ENCODE measurements at regions not wholly inside any gene's neighbourhood (a gene's known extent, or its start where the extent isn't known, plus 50 kb on each side); places are given as distances from the start of the nearest gene placed in this dataset.

DNA sequence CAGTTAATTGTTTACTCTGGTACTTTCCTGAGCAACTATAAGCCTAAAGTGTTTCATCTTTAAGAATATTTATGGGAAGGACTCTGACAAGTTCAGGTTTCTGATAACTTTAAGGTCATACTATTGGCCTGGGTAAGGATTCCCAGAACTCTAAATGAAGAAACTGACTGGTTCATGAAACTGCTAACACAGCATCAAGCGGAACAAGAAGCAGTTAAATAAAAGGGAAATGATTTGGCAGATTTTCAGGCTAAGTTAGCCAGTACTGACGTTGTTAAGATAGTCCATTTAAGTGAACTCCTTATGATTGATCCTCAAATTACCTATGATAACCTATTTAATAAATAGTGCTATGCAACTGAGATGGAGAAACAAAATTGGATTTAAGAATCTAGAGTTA, 101.6 kb upstream of the CES5A start:
- TF ChIP-seq POLR2A (IDR thresholded peaks at IDR 0.05) = no peak
- TF ChIP-seq, protein P1, sequence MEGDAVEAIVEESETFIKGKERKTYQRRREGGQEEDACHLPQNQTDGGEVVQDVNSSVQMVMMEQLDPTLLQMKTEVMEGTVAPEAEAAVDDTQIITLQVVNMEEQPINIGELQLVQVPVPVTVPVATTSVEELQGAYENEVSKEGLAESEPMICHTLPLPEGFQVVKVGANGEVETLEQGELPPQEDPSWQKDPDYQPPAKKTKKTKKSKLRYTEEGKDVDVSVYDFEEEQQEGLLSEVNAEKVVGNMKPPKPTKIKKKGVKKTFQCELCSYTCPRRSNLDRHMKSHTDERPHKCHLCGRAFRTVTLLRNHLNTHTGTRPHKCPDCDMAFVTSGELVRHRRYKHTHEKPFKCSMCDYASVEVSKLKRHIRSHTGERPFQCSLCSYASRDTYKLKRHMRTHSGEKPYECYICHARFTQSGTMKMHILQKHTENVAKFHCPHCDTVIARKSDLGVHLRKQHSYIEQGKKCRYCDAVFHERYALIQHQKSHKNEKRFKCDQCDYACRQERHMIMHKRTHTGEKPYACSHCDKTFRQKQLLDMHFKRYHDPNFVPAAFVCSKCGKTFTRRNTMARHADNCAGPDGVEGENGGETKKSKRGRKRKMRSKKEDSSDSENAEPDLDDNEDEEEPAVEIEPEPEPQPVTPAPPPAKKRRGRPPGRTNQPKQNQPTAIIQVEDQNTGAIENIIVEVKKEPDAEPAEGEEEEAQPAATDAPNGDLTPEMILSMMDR (IDR thresholded peaks at IDR 0.05) = no peak
